Lung (tissue), 11 donors: ENCODE measurements at regions not wholly inside any gene's neighbourhood (a gene's known extent, or its start where the extent isn't known, plus 50 kb on each side); places are given as distances from the start of the nearest gene placed in this dataset.
"Not testable (repeated sequence)": the region's sequence is repeated elsewhere in the genome, so short reads cannot be mapped to it uniquely, and the experiment has no call there.

Source experiments
- ATAC-seq: fragments of 200-7000 bp; cut with Tn5 transposase; one replicate; pipeline ENCODE4 v1.9.1; 2020; ENCODE audit warnings: moderate number of reproducible peaks; ENCODE audit not compliant: insufficient read depth, low FRiP score
- DNase-seq, 3 donors: peaks; one replicate each; pipeline ENCODE4 v3.0.0-alpha.2; 2013 to 2017
- H3K27ac ChIP-seq, 2 donors: one replicate each; pipeline ENCODE4 v1.5.1; 2013; ENCODE audit warnings: mild to moderate bottlenecking in 2 of 2, moderate library complexity in 2 of 2, control low read depth in 1 of 2, inconsistent platforms in 1 of 2, low read depth in 1 of 2, low read length in 1 of 2
- H3K27me3 ChIP-seq, 3 donors: one replicate each; pipeline ENCODE4 v1.5.1; 2013; ENCODE audit warnings: low read length in 2 of 3; ENCODE audit not compliant: control insufficient read depth in 3 of 3, insufficient read depth in 3 of 3
- H3K36me3 ChIP-seq, 4 donors: one replicate each; pipeline ENCODE4 v1.5.1; 2013; ENCODE audit warnings: low read length in 4 of 4, mild to moderate bottlenecking in 1 of 4, moderate library complexity in 1 of 4; ENCODE audit not compliant: control insufficient read depth in 4 of 4, insufficient read depth in 4 of 4
- H3K4me1 ChIP-seq, 5 donors: one replicate each; pipeline ENCODE4 v1.5.1; 2013; ENCODE audit warnings: low read length in 5 of 5, mild to moderate bottlenecking in 2 of 5, moderate library complexity in 1 of 5; ENCODE audit not compliant: control insufficient read depth in 5 of 5, insufficient read depth in 5 of 5
- H3K4me3 ChIP-seq: one replicate; pipeline ENCODE4 v1.5.1; 2013; ENCODE audit warnings: mild to moderate bottlenecking, control low read depth, moderate library complexity
- H3K9ac ChIP-seq, 2 donors: one replicate each; pipeline ENCODE4 v1.5.1; 2013; ENCODE audit warnings: low read length in 2 of 2, control low read depth in 1 of 2; ENCODE audit not compliant: insufficient read depth in 1 of 2
- H3K9me3 ChIP-seq, 4 donors: one replicate each; pipeline ENCODE4 v1.5.1; 2013; ENCODE audit warnings: low read length in 3 of 4, mild to moderate bottlenecking in 1 of 4, moderate library complexity in 1 of 4; ENCODE audit not compliant: control insufficient read depth in 4 of 4, insufficient read depth in 3 of 4
- WGBS, 2 donors: extraction: QIAGEN DNeasy Blood & Tissue Kit; methylation state at CpG; one replicate each; pipeline ENCODE4 v1.1.7; 2013; 5-methylcytosine and 5-hydroxymethylcytosine counted together
- TF ChIP-seq, protein P1 (sequence below): IDR thresholded peaks from 2 replicates; pipeline ENCODE4 v1.5.1; 2012; ENCODE audit warnings: mild to moderate bottlenecking; ENCODE audit errors: control extremely low read depth, extremely low read depth
- donor health status: control.
- donor health status: control.
- donor health status: Bipolar disorder and iron deficiency.
- donor health status: healthy.
- donor health status: DM: yes; HTN: yes; CAD: no.

DNA sequence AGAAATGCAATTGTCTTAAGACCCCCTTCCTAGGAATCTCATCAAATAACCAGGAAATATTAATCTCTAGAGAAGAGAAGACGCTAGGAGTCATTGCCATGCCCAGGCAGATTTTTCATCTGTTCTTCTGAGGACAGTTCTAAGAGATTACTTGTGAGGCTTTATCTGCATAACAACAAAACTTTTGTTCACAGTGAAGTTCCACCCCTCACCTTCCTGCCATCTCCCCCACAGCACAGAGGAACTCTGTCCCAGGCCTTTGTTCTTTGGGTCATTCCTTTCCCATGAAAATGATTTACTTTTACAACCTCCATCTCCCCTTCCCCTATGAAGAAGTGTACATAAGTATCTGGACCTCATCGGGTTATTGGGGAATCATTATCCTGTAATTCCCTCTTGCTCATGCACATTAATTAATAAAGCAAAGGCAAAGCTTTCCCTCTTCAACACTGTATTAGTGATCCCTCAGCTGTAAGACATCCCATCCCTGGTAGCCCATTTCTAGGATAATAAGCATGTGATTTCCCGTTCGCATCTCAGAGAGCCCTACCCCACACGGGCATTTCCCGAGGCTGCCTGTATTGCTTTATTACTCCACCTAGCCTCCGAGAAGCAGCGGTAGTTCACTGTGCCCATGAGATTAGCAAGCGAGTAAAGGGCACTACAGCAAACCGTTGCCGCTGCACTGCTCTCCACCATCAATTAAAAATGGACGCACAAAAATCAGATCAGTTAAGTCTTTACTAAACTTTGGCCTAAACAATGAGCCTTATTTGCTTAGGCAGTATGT is 384.4 kb upstream of the CAMK1G start:
- TF ChIP-seq, protein P1, sequence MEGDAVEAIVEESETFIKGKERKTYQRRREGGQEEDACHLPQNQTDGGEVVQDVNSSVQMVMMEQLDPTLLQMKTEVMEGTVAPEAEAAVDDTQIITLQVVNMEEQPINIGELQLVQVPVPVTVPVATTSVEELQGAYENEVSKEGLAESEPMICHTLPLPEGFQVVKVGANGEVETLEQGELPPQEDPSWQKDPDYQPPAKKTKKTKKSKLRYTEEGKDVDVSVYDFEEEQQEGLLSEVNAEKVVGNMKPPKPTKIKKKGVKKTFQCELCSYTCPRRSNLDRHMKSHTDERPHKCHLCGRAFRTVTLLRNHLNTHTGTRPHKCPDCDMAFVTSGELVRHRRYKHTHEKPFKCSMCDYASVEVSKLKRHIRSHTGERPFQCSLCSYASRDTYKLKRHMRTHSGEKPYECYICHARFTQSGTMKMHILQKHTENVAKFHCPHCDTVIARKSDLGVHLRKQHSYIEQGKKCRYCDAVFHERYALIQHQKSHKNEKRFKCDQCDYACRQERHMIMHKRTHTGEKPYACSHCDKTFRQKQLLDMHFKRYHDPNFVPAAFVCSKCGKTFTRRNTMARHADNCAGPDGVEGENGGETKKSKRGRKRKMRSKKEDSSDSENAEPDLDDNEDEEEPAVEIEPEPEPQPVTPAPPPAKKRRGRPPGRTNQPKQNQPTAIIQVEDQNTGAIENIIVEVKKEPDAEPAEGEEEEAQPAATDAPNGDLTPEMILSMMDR: no peak
- no peaks in the 10 kb centered on the region for H3K27me3 ChIP-seq
- H3K36me3 ChIP-seq: no peaks in the 10 kb centered on the region
- H3K9me3 ChIP-seq: peaks cover 0 to 17% (median 8%) of the 10 kb centered on the region in 4 donors
- peaks cover 0 to 3% (median 0%) of the 10 kb centered on the region in 5 donors for H3K4me1 ChIP-seq
- no peak overlapping the region for H3K9ac ChIP-seq
- DNase-seq (no peak), ATAC-seq (no peak)
- no peak overlapping the region for H3K27ac ChIP-seq
- H3K4me3 ChIP-seq: no peak overlapping the region
- 67 to 72% methylated on average over 12 of the region's 12 CpGs for WGBS, 2 donors

DNA sequence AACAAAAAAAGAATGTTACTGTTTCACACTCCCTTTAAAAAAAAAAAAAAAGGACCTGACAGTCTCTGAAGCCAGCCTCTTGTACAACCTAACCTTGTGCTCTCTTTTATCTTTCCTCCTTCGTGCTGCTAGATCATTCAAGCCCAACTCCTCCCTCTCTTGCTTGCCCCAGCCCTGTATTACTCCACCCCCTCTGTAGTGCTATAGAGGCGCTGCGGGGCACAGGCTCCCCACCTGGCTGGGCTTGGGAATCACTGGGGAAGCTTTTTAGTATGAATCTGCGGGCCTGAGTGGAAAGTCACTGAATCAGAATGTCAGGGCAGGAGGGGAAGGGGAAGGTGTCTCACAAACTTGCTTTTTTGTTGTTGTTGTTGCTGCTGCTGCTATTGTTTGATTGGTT is 383.7 kb upstream of the CAMK1G start:
- Histone ChIP-seq H3K27me3 (no peaks in the 10 kb centered on the region), H3K9ac (no peak overlapping the region), H3K36me3 (no peaks in the 10 kb centered on the region), H3K4me1 (peaks cover 0 to 7% (median 0%) of the 10 kb centered on the region in 5 donors), H3K4me3 (no peak overlapping the region), H3K27ac (no peak overlapping the region), H3K9me3 (peaks cover 0 to 17% (median 8%) of the 10 kb centered on the region in 4 donors)
- no peak for DNase-seq
- TF ChIP-seq, protein P1: no peak
- ATAC-seq: no peak
- 31 to 47% methylated on average over 4 of the region's 4 CpGs for WGBS, 2 donors

DNA sequence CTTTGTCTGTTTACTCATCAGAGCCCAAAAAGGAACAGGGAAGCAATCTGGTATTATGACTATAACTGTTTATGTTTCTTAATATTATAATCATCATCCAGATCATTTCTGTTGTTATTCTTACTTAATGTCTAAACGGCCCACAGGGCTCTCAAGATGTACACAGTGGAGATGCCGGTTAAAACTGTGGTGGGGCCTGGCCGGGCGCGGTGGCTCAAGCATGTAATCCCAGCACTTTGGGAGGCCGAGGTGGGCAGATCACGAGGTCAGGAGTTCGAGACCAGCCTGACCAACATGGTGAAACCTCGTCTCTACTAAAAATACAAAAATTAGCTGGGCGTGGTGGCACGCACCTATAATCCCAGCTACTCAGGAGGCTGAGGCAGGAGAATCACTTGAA is 381.2 kb upstream of the CAMK1G start:
- H3K36me3 ChIP-seq, H3K27ac ChIP-seq, H3K27me3 ChIP-seq, H3K4me3 ChIP-seq, H3K9ac ChIP-seq, H3K9me3 ChIP-seq, DNase-seq, ATAC-seq: not testable (repeated sequence)
- WGBS, 2 donors: 80 to 85% methylated on average over 11 of the region's 11 CpGs
- H3K4me1 ChIP-seq: peaks cover 0 to 20% (median 4%) of the 10 kb centered on the region in 5 donors

DNA sequence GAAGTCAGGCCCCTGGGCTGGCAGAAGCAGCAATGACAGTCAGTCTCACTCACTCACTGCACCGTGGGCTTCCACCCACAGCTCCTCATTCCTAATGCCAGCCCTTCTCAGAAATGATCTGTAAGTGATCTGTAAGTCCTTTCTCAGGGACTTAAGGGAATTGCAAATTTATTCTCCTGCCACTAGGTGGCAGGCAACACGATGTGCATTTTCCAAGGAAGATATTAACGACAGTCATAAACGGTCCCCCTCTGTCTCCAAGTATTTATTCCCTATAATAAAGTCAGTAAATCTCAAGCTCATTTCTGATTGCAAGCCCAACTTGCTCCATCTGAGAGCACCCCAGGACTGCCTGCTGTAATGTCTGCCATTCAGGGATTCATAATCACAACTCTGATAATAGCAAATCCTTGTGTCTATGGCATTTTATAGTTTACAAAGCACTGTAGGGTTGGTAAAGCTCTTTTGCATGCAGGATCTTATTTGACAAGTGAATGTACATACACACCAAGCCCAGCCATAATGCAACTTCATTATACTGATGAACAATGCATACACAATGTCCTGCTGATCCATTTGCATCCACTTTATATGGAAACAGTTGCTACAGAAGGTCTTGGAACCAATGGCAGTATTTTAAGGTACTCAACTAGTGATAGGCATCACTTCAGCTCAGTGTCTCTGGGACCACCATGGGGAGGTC is 380.5 kb upstream of the CAMK1G start:
- H3K4me3 ChIP-seq: no peak overlapping the region
- H3K27ac ChIP-seq: no peak overlapping the region
- H3K9me3 ChIP-seq: peaks cover 0 to 2% (median 0%) of the 10 kb centered on the region in 4 donors
- no peaks in the 10 kb centered on the region for H3K27me3 ChIP-seq
- H3K4me1 ChIP-seq: peaks cover 0 to 26% (median 4%) of the 10 kb centered on the region in 5 donors
- TF ChIP-seq, protein P1: peak; percentile 40
- WGBS, 2 donors: 1% methylated on average over 4 of the region's 4 CpGs
- H3K36me3 ChIP-seq: no peaks in the 10 kb centered on the region
- H3K9ac ChIP-seq: no peak overlapping the region
- DNase-seq (peak; percentile 34 to 84 (median 80)), ATAC-seq (no peak)
